Esophagus squamous epithelium (tissue), 4 donors: ENCODE measurements at regions not wholly inside any gene's neighbourhood (a gene's known extent, or its start where the extent isn't known, plus 50 kb on each side); places are given as distances from the start of the nearest gene placed in this dataset.

ENCODE experiments used
- POLR2A ChIP-seq, 4 donors: fragments of 450-650 bp; IDR thresholded peaks; one replicate each; pipeline ENCODE4 v1.6.1; 2017; ENCODE audit warnings: antibody characterized with exemption in 4 of 4, mild to moderate bottlenecking in 4 of 4, moderate library complexity in 3 of 4
- TF ChIP-seq, protein P1 (sequence below), 6 experiments: fragments of 450-650 bp in 4 of 6; fragments of 200-600 bp in 2 of 6; sonication (generic) in 2 of 6; IDR thresholded peaks; one replicate each; pipeline ENCODE4 v1.5.1; 2016 to 2019; ENCODE audit warnings: antibody characterized with exemption in 6 of 6, mild to moderate bottlenecking in 4 of 6, moderate library complexity in 4 of 6

GRCh38 chr5:106423109-106423897, 1247.4 kb downstream of the EFNA5 start:
- TF ChIP-seq, protein P1, sequence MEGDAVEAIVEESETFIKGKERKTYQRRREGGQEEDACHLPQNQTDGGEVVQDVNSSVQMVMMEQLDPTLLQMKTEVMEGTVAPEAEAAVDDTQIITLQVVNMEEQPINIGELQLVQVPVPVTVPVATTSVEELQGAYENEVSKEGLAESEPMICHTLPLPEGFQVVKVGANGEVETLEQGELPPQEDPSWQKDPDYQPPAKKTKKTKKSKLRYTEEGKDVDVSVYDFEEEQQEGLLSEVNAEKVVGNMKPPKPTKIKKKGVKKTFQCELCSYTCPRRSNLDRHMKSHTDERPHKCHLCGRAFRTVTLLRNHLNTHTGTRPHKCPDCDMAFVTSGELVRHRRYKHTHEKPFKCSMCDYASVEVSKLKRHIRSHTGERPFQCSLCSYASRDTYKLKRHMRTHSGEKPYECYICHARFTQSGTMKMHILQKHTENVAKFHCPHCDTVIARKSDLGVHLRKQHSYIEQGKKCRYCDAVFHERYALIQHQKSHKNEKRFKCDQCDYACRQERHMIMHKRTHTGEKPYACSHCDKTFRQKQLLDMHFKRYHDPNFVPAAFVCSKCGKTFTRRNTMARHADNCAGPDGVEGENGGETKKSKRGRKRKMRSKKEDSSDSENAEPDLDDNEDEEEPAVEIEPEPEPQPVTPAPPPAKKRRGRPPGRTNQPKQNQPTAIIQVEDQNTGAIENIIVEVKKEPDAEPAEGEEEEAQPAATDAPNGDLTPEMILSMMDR (IDR thresholded peaks at IDR 0.05), result no peak
- TF ChIP-seq POLR2A (IDR thresholded peaks at IDR 0.05), result no peak
